ENCODE measurements at regions not wholly inside any gene's neighbourhood (a gene's known extent, or its start where the extent isn't known, plus 50 kb on each side); places are given as distances from the start of the nearest gene placed in this dataset.
"Not testable (repeated sequence)": the region's sequence is repeated elsewhere in the genome, so short reads cannot be mapped to it uniquely, and the experiment has no call there.

GRCh38 chr14:24744641-24745040, 110.7 kb upstream of the GZMB start:
- no peak for DNase-seq

DNA sequence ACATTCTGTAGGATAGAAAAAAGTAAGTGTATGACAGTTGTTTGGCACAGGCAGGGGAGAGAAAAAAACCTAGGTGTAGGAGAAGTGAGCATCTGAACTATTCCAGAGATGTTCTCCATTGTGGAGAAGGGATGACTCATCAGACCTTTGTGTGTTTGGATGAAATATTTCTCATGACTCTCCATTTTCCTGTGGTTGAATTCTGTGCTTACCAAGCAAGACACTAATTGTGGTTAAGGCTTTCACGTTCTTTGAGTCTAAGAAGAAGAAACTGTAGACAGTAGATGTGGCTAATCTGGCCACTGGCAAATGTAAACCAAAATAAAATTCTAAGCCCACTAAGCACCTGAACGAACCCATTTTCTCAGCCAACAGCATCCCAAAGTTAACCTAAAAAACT, 107.9 kb upstream of the GZMB start:
- DNase-seq = no peak

DNA sequence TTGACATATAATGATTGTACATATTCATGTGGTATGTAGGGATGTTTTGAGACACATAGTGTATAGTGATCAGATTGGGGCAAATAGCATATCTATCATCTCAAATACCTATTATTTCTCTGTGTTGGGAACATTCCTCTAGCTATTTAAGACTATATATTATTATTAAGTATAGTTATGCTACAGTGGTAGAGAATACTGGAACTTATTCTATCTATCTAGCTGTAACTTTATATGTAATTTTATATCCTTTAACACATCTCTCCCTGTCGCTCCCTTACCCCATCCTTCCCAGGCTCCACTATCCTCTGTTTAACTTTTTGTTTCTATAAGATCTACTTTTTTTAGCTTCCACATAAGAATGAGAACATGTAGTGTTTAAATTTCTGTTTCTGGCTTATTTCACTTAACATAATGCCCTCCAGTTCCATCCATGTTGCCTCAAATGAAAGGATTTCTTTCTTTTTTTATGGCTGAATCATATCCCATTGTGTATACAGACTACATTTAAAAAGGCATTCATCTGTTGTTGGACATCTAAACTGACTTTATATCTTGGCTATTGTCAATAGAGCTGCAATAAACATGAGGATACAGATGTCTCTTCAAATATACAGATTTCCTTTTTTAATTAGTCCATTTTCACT, 102.1 kb upstream of the GZMB start:
- DNase-seq = no peak

DNA sequence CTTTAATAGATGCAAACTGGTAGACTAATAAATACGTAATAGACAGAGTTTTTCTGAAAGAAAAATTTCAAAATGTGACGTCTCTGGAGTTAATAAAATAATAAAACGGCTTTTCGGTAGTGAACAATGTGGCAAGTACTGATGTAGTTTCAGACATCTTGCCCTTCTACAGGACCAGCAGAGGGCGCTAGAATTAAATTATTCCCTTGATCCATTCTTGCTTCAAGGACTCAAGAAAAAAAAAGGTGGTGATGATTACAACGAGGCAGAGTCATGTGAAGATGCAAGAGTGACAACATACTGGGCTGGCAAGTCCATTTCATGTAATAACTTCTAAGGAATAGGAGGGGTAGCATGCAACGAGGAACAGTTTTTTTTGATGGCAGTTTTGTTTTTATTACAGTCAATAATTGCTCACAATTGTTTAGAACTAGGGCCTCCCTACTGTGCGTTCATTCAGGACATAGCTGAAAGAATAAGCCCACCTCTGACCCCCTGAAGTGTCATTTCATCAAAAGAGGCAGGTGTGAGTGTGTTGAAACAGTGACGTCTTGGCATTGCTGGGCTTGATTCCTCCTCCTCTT, 101.0 kb upstream of the GZMB start:
- peak; percentile 50 for DNase-seq

DNA sequence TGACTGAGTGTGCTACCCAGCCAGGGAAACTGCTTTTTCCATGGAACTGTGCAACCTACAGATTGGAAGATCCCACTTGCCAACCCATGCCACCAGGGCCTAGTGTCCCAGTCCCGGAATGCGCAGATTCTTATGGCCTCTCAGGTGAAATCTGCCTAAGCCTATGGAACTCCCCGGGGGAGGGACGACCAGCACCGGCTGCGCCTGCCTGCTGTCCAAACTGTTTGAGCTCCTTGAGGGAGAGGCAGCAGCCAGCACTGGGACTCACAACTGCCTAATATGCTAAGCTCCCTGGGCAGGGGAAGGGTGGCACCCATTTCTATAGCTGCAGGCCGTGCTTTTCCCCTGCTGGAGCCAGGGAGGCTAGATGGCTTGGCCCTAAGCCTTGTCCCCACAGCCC, 92.5 kb upstream of the GZMB start:
- no peak for DNase-seq

- no peak for DNase-seq
Observed at GRCh38 chr14:24725311-24725710, 91.3 kb upstream of the GZMB start.

DNA sequence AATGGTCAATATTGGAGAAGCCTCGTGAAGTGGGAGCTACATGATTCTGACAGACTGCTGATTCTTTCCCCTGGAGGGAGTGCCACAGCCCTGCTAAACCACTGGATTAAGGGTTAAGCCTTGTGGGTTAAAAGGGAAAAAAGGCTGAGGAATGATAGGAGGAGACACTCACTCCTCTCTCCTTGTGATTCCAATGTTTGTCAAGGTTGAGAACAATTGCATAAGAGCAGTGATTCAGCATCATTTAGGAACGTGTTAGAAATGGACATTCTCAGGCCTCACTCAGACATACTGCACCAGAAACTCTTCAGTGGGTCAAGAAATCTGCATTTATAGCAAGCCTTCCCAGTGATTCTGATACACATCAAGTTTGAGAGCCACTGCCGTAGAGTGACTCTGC, 87.8 kb upstream of the GZMB start:
- DNase-seq = no peak

DNA sequence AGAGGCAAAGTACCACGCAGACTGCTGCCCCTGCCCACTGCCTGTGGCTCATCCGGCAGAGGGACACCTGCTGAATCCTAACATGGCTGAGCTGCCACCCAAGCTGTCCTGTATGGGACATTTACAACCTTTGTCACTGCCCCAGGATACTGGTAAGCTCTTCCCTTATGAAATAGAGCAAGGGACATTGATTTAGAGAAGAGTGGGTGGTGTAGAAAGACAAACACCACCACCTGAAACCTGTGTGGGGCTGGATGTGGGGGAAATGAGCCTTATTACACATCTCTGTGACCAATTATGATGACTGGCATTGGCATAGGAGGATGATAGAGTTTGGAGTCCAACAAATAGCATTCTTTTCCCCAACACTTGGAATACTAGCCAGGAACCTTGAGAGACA, 81.2 kb upstream of the GZMB start:
- DNase-seq = no peak

- no peak for DNase-seq
Observed at GRCh38 chr14:24713404-24713803, 79.4 kb upstream of the GZMB start.

GRCh38 chr14:24712909-24713308, 78.9 kb upstream of the GZMB start:
- DNase-seq = no peak

DNA sequence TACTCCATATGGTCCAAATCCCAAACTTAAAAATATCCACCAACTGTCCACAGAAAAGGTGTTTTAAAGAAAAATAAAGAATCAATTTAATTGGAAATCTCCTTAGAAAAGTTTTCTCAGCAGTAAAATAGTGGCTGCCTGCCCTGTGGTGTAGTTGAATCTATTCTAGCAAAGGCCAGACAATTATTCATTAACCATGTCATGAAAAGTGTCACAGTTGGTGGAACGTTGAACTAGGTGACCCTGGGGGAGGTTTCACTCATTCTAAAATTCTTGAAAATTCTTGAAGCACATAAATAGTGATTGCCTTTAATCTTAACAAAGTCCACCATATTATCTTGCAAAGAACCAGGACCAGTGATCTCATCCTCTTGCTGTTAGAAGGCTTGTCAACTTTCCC, 78.4 kb upstream of the GZMB start:
- no peak for DNase-seq

DNA sequence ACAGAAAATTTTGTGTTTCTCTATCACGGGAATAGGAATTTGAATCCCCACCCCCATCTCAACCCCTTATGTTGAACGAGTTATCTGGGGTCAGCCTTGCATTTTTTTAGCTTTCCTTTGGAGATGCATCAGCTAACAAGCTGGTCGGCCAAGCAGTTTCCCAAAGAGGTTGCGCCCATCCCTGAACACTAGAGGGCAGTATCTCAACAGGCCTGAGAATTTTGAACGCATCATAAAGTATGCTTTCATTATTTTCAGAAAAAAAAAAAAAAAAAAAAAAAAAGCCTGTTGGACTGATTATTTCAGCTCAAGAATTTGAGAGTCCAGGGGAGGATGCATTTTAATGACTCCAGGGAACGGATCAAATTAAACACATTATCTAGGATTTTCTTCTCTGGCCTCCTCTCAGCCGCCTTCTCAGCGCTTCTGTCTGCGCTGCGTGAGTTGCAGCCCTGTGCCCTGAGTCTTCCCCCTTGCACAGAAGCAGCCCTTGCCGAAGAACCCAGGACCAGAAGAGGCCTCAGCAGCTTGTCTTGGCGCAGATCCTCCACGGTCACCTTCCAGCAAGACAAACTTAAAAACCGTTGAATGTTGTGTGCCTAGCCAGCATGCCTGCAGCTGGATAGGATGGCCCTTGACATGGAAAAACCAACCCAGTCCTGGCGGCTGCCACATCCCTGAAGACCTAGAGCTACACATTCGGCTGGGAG, 76.6 kb upstream of the GZMB start:
- peak; percentile 71 for DNase-seq

DNA sequence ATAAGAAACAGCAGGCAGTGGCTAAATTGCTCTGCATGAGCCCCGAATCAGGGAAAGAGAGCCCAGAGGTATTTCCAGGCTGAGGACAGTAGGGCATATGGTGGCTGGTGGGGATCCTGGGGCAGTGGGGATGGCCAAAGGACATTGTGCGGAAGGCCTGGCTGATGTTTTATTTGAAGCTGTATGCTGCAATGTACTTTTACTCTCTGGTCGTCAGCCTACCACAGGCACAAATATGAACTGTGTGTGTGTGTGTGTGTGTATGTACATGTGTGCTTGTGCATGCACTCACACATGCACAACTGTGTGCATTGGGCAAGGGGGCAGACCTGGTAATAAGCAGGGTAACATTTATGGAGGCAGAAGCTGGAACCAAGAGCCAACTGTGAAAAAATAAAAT, 74.7 kb upstream of the GZMB start:
- DNase-seq = no peak

- no peak for DNase-seq
Observed at GRCh38 chr14:24706351-24706750, 72.4 kb upstream of the GZMB start.

GRCh38 chr14:24705840-24706239, 71.8 kb upstream of the GZMB start:
- DNase-seq = no peak

DNA sequence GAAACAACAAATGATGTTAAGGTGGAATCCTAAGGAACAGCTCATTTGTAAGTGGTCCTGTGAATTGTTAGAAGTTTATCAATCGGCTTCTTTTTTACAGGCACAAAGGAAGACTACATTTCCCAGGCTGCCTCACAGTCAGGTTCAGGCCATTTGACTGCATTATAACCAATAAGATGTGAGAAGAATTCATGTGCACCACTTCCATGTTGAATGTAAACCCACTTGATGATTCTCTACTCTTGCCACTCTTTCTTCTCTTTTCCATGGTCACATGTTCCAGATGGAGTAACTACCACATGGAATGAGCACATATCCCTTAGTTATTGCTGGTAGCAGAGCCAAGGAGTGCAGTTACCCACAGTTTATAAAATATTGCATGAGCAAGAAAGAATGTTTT, 67.1 kb upstream of the GZMB start:
- no peak for DNase-seq

- DNase-seq = no peak
Observed at GRCh38 chr14:24700511-24700910, 66.5 kb upstream of the GZMB start.

GRCh38 chr14:24699052-24699451, 65.1 kb upstream of the GZMB start:
- no peak for DNase-seq

GRCh38 chr14:24696280-24696920, 62.4 kb upstream of the GZMB start:
- not testable (repeated sequence) for DNase-seq

GRCh38 chr14:24695265-24696241, 61.6 kb upstream of the GZMB start:
- DNase-seq = peak; percentile 35

- no peak for DNase-seq
Observed at GRCh38 chr14:24694680-24695079, 60.7 kb upstream of the GZMB start.

- DNase-seq = no peak
Observed at GRCh38 chr14:24693983-24694382, 60.0 kb upstream of the GZMB start.

GRCh38 chr14:24693353-24693737, 59.4 kb upstream of the GZMB start:
- DNase-seq = no peak
